OCI-LY1 (cell line): ENCODE measurements at regions not wholly inside any gene's neighbourhood (a gene's known extent, or its start where the extent isn't known, plus 50 kb on each side); places are given as distances from the start of the nearest gene placed in this dataset.
"Not testable (repeated sequence)": the region's sequence is repeated elsewhere in the genome, so short reads cannot be mapped to it uniquely, and the experiment has no call there.

ENCODE experiments used
- CTCF ChIP-seq: fragments of 200-600 bp; sonication (generic), shearing (Covaris generic); IDR thresholded peaks from 2 replicates; pipeline ENCODE4 v1.5.1; 2017; ENCODE audit warnings: mild to moderate bottlenecking, antibody characterized with exemption, low read length, moderate library complexity, mixed read lengths
- EZH2 ChIP-seq: fragments of 200-600 bp; sonication (generic), shearing (Covaris generic); IDR thresholded peaks from 2 replicates; pipeline ENCODE4 v1.8.0; 2017; ENCODE audit warnings: borderline replicate concordance, mixed run types, mild to moderate bottlenecking, antibody characterized with exemption, low read length, moderate library complexity, mixed read lengths

DNA sequence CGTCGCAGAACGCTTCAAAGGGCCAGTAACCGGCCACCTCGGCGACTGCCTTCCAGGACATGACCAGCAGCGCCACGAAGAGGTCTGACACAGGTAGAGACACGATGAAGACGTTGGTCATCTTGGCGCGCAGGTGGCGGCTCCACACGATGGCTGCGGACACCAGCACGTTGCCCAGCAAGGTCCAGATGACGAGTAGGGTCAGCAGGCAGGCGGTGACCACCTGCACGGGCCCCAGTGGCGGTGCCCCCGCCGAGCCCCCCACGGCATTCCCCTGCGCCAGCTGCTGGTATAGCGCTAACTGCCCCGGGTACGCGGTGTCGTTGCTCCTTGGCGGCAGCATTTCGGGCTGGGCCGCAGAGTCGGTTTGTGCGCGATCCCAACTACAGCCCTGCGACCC lies 2994.1 kb downstream of the RPIA start:
- TF ChIP-seq EZH2, CTCF: not testable (repeated sequence)
